DND-41 (cell line): ENCODE measurements at regions not wholly inside any gene's neighbourhood (a gene's known extent, or its start where the extent isn't known, plus 50 kb on each side); places are given as distances from the start of the nearest gene placed in this dataset.

ENCODE experiments used
- ATAC-seq: fragments of 200-7000 bp; cut with Tn5 transposase; 3 replicates; pipeline ENCODE4 v1.9.1; 2021; ENCODE audit warnings: low read depth; ENCODE audit not compliant: insufficient read depth
- DNase-seq: peaks from one replicate; pipeline ENCODE4 v3.0.0-alpha.2; 2020
- H2AFZ ChIP-seq: 2 replicates; pipeline ENCODE4 v1.6.0; 2012; ENCODE audit warnings: low read depth, low read length
- H3K27ac ChIP-seq: 2 replicates; pipeline ENCODE4 v1.5.1; 2012; ENCODE audit warnings: low read length, inconsistent platforms
- H3K27me3 ChIP-seq: fragments of 200-600 bp; sonication (generic); 2 replicates; pipeline ENCODE4 v1.6.0; 2012; ENCODE audit warnings: low read length, mild to moderate bottlenecking, inconsistent platforms; ENCODE audit not compliant: insufficient read depth, poor library complexity
- H3K36me3 ChIP-seq: 2 replicates; pipeline ENCODE4 v1.5.1; 2012; ENCODE audit warnings: low read length, inconsistent platforms; ENCODE audit not compliant: insufficient read depth
- H3K4me1 ChIP-seq: 2 replicates; pipeline ENCODE4 v1.5.1; 2012; ENCODE audit warnings: mild to moderate bottlenecking, low read length; ENCODE audit not compliant: insufficient read depth
- H3K4me2 ChIP-seq: 2 replicates; pipeline ENCODE4 v1.6.0; 2012; ENCODE audit warnings: mild to moderate bottlenecking, moderate library complexity, low read length, inconsistent platforms; ENCODE audit not compliant: insufficient read depth
- H3K4me3 ChIP-seq, 2 experiments: fragments of 200-600 bp in 1 of 2; shearing (Covaris generic) in 1 of 2; 2 replicates each; pipeline ENCODE4 v1.5.1; 2012 to 2016; ENCODE audit warnings: inconsistent platforms in 2 of 2, low read length in 2 of 2, mild to moderate bottlenecking in 2 of 2, low read depth in 1 of 2, moderate library complexity in 1 of 2
- H3K79me2 ChIP-seq: 2 replicates; pipeline ENCODE4 v1.6.0; 2012; ENCODE audit warnings: low read length, inconsistent platforms; ENCODE audit not compliant: insufficient read depth
- H3K9ac ChIP-seq: 2 replicates; pipeline ENCODE4 v1.6.0; 2012; ENCODE audit warnings: low read depth, mild to moderate bottlenecking, inconsistent platforms, low read length, moderate library complexity
- H3K9me3 ChIP-seq: 2 replicates; pipeline ENCODE4 v1.5.1; 2012; ENCODE audit warnings: low read length, moderate library complexity, mild to moderate bottlenecking, inconsistent platforms; ENCODE audit not compliant: insufficient read depth, severe bottlenecking
- H4K20me1 ChIP-seq: 2 replicates; pipeline ENCODE4 v1.6.0; 2012; ENCODE audit warnings: low read length; ENCODE audit not compliant: insufficient read depth
- EZH2 ChIP-seq: IDR thresholded peaks from 3 replicates; pipeline ENCODE4 v1.6.1; 2012; ENCODE audit warnings: borderline replicate concordance, low read depth, mild to moderate bottlenecking, moderate library complexity, low read length, inconsistent platforms; ENCODE audit not compliant: severe bottlenecking
- TF ChIP-seq, protein P1 (sequence below): IDR thresholded peaks from 2 replicates; pipeline ENCODE4 v1.5.1; 2012; ENCODE audit warnings: borderline replicate concordance, low read length, moderate library complexity, mild to moderate bottlenecking; ENCODE audit not compliant: poor library complexity, severe bottlenecking; ENCODE audit errors: extremely low read depth

DNA sequence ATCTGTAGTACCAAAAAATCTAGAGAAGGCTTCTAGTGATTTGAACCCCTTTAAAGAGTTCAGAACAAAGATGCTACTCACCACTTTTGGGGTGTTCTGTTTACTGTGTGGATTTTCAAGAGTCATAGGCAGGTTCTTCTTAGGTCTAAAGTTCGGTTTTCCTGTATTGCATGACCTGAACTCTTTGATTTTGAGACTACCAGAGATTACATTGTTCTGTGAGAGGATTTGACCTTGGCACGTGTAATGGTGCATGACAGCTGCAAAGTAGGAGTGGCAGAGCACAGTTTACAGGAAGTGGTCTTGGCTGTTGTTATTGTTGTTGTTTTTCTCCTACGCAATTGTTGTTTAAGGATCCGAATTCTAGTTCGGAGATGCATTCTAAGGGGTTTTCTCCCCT, 592.7 kb downstream of the EPHA7 start:
- no peak overlapping the region for H3K4me2 ChIP-seq
- H3K27ac ChIP-seq = no peak overlapping the region
- no peak overlapping the region for H3K9ac ChIP-seq
- no peaks in the 10 kb centered on the region for H3K79me2 ChIP-seq
- ATAC-seq (no peak), DNase-seq (no peak)
- no peaks in the 10 kb centered on the region for H3K4me1 ChIP-seq
- H2AFZ ChIP-seq = no peak overlapping the region
- TF ChIP-seq, protein P1, sequence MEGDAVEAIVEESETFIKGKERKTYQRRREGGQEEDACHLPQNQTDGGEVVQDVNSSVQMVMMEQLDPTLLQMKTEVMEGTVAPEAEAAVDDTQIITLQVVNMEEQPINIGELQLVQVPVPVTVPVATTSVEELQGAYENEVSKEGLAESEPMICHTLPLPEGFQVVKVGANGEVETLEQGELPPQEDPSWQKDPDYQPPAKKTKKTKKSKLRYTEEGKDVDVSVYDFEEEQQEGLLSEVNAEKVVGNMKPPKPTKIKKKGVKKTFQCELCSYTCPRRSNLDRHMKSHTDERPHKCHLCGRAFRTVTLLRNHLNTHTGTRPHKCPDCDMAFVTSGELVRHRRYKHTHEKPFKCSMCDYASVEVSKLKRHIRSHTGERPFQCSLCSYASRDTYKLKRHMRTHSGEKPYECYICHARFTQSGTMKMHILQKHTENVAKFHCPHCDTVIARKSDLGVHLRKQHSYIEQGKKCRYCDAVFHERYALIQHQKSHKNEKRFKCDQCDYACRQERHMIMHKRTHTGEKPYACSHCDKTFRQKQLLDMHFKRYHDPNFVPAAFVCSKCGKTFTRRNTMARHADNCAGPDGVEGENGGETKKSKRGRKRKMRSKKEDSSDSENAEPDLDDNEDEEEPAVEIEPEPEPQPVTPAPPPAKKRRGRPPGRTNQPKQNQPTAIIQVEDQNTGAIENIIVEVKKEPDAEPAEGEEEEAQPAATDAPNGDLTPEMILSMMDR = no peak
- TF ChIP-seq EZH2 = no peak
- no peaks in the 10 kb centered on the region for H3K27me3 ChIP-seq
- H3K36me3 ChIP-seq = no peaks in the 10 kb centered on the region
- no peak overlapping the region for H3K4me3 ChIP-seq
- H4K20me1 ChIP-seq = no peaks in the 10 kb centered on the region
- H3K9me3 ChIP-seq = no peaks in the 10 kb centered on the region

DNA sequence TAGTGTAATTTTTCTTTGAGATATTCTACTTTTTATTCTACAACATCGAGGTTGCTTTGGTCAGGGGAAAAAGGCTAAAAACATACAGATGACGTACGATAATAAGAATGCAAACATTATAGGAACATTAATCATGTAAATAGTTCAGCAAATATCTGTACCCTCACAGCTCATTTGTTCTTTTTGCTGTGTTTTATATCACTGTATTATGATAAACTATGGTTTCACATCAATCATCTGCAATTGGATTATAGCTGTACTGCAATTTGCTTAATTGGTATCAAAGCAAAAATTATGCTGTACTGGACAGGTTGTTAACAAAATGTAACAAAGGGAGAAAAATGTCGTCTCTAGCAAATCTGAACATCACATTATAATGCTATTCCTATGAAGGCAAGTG, 597.1 kb downstream of the EPHA7 start:
- no peaks in the 10 kb centered on the region for H3K27me3 ChIP-seq
- H4K20me1 ChIP-seq = no peaks in the 10 kb centered on the region
- no peak overlapping the region for H3K4me3 ChIP-seq
- TF ChIP-seq, protein P1 = no peak
- TF ChIP-seq EZH2 = no peak
- H3K27ac ChIP-seq = no peak overlapping the region
- no peaks in the 10 kb centered on the region for H3K4me1 ChIP-seq
- DNase-seq = no peak
- H3K9me3 ChIP-seq = no peaks in the 10 kb centered on the region
- H3K4me2 ChIP-seq = no peak overlapping the region
- H3K9ac ChIP-seq = no peak overlapping the region
- H3K36me3 ChIP-seq = no peaks in the 10 kb centered on the region
- H2AFZ ChIP-seq = no peak overlapping the region
- no peaks in the 10 kb centered on the region for H3K79me2 ChIP-seq
- ATAC-seq = no peak

DNA sequence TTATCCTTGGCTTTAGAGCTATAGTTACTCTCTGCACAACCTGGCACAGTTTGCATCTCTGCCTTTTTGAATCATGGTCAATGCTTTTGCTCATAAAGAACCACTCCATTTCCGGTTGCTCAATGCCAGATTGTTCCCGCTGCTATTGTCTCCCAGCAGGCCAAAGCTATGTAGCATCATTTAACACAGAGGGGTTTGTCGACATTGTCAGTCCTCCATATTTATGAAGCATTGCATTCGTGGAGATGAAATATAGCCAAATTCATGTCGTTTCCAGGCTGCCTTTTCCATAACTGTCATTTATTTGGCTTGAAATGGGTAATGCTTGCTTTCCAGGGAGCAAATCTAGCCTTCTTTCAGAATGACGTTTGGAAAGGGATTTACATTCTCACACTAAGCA, 598.8 kb downstream of the EPHA7 start:
- no peaks in the 10 kb centered on the region for H4K20me1 ChIP-seq
- no peak for DNase-seq
- H3K9ac ChIP-seq = no peak overlapping the region
- no peak overlapping the region for H2AFZ ChIP-seq
- TF ChIP-seq EZH2 = no peak
- TF ChIP-seq, protein P1 = no peak
- no peak overlapping the region for H3K4me3 ChIP-seq
- no peaks in the 10 kb centered on the region for H3K79me2 ChIP-seq
- no peaks in the 10 kb centered on the region for H3K27me3 ChIP-seq
- H3K4me1 ChIP-seq = no peaks in the 10 kb centered on the region
- no peak overlapping the region for H3K27ac ChIP-seq
- H3K36me3 ChIP-seq = no peaks in the 10 kb centered on the region
- H3K4me2 ChIP-seq = no peak overlapping the region
- ATAC-seq = no peak
- H3K9me3 ChIP-seq = no peaks in the 10 kb centered on the region

DNA sequence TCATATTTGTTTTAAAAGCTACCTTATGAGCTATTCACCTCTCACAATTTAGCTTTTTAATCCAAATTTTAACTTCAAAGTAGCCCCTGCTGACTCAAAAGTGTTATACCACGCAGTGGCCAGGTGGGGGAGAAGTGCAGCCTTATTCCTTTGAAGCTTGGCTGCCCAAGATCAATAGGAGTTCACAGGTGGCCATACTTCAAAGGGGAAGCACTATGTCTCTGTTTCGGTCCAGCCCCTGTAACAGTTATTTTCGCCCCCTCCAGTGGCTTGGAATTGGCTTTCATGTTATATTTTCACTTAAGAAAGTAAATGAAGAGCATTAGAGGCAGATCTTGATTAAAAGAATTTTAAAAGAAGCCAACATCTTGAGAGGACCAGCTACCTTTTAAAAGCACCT, 608.4 kb downstream of the EPHA7 start:
- Histone ChIP-seq H3K4me3 (no peak overlapping the region), H3K27me3 (no peaks in the 10 kb centered on the region), H3K36me3 (no peaks in the 10 kb centered on the region), H4K20me1 (no peaks in the 10 kb centered on the region), H3K79me2 (no peaks in the 10 kb centered on the region), H2AFZ (no peak overlapping the region), H3K4me1 (no peaks in the 10 kb centered on the region), H3K9me3 (no peaks in the 10 kb centered on the region), H3K27ac (no peak overlapping the region), H3K9ac (no peak overlapping the region), H3K4me2 (no peak overlapping the region)
- TF ChIP-seq, protein P1 = peak; percentile 59
- TF ChIP-seq EZH2 = no peak
- peak; percentile 79 for ATAC-seq
- peak; percentile 41 for DNase-seq
